NCI-H2029 treated with DMSO at 0.1 percent for 48 hours (cell line): ENCODE measurements at regions not wholly inside any gene's neighbourhood (a gene's known extent, or its start where the extent isn't known, plus 50 kb on each side); places are given as distances from the start of the nearest gene placed in this dataset.

ENCODE experiments used
- DNase-seq: peaks from one replicate; lab custom pipeline; 2025; lab: John Stamatoyannopoulos, UW

GRCh38 chr7:35386816-35387706, 133.2 kb upstream of the TBX20 start:
- DNase-seq = no peak

DNA sequence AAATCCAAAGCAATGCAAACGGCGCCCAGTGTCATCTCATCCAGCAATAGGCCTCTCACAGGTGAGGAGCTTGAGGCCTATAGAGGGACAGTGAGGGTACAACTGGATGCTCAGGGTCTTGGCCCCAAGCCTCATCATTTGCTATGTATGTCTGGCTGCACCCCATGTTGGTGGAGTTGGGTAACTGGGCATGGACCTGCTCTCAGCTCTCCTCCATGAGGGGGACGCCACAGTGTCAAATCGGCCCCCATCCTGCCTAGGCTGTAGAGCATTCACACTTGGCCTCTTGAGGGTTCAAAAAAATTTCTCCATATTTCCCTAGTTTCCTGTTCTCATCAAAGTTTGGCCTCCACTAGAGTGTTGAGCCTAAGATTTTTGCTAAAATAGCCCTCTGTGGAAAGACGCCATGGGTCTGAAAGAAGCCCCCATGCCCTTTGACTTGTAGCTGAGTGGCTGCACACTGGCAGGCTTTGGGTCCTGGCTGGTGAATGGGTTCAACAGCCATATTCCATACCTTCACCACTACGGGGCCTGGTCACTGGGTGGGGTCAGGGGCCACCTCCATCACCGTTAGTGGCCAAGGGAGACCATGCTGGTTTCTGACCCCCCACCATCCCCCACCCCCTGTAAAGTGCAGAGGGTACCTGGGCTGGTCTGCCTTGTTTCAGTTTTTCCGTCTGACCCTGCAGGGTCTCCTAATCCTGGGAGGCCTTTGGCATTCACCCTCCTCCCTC, 132.3 kb upstream of the TBX20 start:
- no peak for DNase-seq

- DNase-seq = no peak
Observed at GRCh38 chr7:35384761-35385700, 131.1 kb upstream of the TBX20 start.

DNA sequence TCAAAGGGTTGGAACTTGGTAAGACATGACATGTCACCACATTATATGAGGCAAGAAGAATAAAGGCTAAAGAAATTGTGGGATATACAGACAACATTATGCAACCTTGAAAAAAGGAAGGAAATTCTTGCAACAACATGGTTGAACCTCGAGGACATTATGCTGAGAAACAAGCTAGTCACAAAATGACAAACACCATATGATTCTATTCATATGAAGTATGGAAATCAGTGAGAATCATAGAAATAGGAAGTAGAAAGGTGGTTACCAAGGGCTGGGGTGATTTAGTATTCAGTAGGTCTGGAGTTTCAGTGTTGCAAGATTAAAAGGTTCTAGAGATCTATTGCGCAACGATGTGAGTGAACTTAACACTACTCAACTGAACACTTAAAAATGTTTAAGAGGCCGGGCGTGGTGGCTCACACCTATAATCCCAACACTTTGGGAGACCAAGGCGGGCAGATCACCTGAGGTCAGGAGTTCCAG, 126.9 kb upstream of the TBX20 start:
- no peak for DNase-seq

DNA sequence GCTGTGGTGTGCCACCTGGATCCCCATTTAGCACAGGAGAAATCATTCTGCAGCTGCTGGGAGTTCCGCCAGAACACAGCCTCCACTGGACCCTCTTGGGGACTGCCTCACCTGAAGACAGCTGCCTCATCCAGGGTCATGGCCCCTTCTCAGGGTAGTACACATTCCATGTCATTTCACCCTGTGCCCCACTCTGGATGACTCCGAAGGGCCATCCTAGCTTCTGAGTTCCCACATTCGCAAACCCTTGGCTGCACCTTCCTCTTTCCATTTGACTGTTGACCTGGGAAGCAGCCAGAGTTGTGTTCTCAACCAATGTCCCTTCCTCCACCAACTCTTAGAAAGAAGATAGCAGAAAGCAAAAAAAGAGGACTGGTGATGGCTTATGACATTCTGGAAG, 125.6 kb upstream of the TBX20 start:
- DNase-seq = no peak

DNA sequence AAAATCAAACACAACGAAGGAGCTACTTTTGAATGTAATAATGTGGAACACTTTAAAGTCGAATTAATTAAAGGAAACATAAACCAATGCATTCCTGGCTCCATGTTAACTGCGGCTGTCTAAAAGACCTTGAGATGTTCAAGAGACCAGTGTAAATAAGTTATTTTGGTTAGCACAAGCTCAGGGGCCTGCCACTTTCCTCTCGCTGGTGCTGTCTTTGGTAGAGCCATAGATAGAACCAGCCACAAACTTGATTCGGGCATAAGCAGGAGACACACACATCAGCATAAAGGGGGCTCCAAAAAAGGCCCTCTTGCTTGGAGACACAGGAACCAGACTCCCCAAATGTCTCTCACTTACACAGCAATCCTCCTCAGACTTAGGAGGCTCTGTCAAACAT, 121.6 kb upstream of the TBX20 start:
- DNase-seq = no peak

DNA sequence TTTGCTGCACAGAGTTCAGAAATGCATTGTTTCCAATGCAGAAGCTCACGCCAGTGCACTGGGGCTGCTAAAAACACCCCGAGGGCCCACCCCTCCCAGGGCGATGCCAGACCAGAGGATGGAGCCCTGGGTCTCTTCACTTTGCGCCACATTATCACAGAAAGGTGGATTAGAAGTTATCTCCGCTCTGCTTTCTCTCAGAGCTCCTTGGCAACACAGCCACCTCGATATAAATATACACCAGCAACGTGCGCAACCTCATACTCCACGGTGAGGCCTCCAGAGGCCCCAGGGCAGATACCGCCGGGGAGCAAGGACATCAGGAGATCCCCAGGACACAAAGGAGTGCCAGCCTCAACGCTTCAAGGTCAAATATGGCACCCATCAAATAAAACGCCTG, 121.0 kb upstream of the TBX20 start:
- DNase-seq = no peak

GRCh38 chr7:35371221-35371620, 117.3 kb upstream of the TBX20 start:
- no peak for DNase-seq

- DNase-seq = no peak
Observed at GRCh38 chr7:35370687-35371086, 116.8 kb upstream of the TBX20 start.

- DNase-seq = no peak
Observed at GRCh38 chr7:35366167-35367155, 112.6 kb upstream of the TBX20 start.

DNA sequence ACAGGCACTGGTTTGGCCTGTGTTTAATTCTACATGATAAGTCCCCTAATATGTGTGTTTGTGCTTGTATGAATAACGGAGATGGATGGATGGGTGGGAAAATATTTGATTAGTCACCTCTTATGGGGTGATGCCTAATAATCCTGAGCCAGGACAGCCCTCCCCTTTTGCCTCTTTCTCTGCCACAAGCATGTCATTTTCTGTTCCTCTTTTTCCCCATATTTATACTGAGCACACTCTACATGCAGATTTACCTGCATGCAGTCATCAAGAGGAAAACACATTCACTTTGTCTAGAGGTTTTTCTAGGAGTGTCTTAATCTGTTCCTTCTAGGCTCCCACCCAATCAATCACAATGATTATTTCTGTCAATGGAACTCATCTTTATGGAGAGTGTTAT, 111.6 kb upstream of the TBX20 start:
- no peak for DNase-seq

GRCh38 chr7:35362341-35362740, 108.4 kb upstream of the TBX20 start:
- no peak for DNase-seq

GRCh38 chr7:35359423-35359822, 105.5 kb upstream of the TBX20 start:
- DNase-seq = no peak

- no peak for DNase-seq
Observed at GRCh38 chr7:35356495-35356894, 102.6 kb upstream of the TBX20 start.

DNA sequence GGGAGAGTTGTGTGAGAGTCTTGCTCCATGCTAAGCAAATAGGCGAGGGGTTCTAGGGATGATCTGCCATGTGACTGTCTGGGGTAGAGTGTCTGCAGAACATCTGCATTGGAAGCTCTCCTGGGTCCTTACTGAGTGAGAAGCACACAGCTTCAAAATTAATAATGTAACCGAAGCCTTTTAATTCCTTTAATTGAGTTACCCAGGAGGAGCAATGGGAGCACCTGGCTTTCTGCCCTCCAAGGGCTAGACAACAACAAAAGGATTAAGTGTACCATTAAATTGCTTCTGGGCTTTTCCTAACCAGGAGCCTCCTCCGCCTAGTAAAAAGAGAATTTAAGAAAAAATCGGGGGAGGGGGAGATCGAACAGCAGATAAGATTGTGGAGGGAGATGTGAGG, 102.0 kb upstream of the TBX20 start:
- DNase-seq = no peak

- no peak for DNase-seq
Observed at GRCh38 chr7:35355199-35355598, 101.3 kb upstream of the TBX20 start.

GRCh38 chr7:35353481-35353880, 99.6 kb upstream of the TBX20 start:
- no peak for DNase-seq

- no peak for DNase-seq
Observed at GRCh38 chr7:35351466-35351865, 97.6 kb upstream of the TBX20 start.

- no peak for DNase-seq
Observed at GRCh38 chr7:35348611-35349400, 94.9 kb upstream of the TBX20 start.

GRCh38 chr7:35342786-35343185, 88.9 kb upstream of the TBX20 start:
- DNase-seq = no peak
